ENCODE measurements at regions not wholly inside any gene's neighbourhood (a gene's known extent, or its start where the extent isn't known, plus 50 kb on each side); places are given as distances from the start of the nearest gene placed in this dataset.

DNA sequence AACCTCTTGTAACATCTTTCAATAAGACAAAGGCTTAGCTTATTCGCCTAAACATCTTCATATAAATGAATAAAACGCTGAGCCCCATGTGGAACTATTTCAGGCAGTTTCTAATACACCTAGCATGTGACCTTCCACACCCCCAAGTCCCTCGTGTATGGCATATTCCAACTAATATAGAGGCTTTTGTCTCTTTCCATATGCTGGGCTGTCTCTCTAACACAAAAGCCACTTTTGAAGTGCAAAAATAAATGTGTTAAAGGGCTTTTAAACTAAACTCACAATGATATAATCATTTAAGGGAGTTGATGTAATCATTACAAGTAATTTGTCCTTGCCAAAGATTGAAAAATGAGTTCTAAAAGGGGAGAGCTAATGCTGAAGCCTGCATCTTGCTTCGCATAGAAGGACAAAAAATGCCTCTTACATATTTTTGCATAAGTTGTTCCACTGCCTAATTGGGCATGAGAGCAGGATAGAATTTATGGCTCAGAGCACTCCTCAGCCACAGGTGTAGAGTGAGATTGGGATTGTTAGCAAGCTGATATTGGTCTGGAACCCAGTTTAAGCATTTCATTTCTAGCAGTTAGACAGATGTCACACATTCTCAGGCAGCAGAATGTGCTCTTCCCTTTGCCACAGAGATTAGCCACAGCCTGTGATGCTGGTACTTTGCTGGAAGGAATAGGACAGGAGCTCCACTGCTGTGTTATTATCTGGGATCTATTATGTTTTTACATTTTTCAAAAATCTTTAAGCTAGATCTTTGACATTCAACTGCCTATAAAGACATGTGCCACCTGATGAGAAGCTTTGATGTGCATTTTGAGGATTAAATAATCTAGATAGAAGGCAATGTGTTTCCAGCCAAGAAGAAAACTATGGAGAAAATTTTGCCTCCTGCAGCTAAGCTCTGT lies 1044.4 kb downstream of the ADGRL2 start:
- DNase-seq: no peak

DNA sequence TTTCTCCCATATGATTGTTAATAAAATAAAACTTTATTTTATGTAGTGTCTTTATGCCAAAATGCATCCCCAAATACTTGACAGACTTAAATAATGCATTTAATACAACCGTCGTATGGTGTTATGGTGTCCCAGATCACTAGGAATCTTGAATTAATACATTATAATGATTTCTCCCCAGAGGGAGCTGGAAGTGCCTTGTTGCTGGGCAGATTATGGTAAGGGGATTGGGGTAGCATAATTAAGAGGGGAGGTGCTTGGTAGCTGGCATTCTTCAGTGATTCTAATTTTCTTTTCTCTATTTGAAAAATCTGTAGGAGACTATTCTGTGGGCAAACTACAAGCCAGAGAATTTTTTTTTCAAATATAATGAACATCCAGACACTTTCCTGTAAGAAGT lies 1043.7 kb downstream of the ADGRL2 start:
- DNase-seq: no peak

- DNase-seq: no peak
Measured at GRCh38 chr1:82843876-82844275, 1043.1 kb downstream of the ADGRL2 start.

GRCh38 chr1:82840192-82840591 lies 1039.5 kb downstream of the ADGRL2 start:
- DNase-seq: no peak

DNA sequence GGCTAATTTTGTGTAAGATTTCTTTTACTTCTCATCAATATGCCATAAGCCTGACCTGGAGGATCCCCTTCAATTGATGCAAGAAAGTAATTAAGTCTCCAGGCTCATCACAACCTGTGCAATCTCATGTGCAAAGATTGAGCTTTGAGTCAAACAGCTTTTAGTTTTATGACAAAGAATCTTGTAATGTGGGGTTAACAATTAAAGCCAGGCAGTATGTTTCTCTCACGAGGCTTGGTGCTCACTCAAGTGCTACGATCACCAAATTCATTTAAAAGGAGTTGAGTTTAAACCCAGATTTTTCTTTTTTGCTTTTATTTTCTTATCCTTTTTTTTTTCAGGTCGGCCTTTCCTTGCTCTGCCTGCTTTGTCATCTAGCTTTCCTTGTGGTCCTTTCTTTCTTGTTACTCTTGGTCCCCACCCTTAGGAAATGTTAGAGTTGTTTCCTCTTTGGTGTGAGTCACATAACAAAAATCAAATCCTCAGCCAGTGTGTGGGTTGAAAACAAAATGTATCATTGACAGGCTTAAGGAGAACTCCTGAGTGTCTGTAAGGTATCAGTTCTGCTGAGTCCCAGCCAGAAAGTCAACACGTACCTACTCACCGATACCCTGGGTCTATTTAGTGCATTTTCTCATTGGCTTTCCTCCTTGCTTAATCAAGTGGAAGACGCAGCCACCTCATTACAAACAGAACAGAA lies 1037.2 kb downstream of the ADGRL2 start:
- no peak for DNase-seq

DNA sequence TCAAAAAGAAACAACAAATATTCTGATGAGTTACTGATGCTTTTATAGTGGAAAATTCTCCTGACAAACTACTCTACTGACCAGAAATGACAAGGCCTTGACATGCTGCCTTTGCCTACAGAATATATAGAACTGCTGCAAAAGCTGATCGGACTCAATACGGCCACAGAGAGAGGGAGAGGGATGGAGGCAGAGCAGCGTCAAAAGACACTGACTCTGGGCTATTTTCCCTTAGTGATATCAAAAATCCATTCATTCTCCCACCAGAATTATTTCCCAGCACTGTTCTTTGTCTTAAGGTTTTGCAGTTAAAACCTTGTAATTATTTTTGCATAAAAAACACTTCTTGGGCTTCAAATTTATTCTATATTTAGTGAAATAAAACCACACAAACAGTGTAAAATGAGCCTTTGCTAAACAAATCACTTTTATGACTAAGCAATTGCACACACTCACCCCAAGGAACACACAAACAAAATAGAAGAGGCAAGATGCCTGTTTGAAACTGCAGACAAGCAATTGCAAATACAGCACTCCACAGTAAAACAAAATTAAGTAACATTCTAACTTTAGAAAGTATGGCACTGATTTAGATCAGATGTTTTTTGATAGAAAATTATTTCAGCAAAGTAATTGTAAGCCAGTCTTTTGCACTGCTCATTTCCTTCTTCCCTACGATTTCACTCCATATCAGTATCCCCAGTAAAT lies 1036.4 kb downstream of the ADGRL2 start:
- DNase-seq: no peak

DNA sequence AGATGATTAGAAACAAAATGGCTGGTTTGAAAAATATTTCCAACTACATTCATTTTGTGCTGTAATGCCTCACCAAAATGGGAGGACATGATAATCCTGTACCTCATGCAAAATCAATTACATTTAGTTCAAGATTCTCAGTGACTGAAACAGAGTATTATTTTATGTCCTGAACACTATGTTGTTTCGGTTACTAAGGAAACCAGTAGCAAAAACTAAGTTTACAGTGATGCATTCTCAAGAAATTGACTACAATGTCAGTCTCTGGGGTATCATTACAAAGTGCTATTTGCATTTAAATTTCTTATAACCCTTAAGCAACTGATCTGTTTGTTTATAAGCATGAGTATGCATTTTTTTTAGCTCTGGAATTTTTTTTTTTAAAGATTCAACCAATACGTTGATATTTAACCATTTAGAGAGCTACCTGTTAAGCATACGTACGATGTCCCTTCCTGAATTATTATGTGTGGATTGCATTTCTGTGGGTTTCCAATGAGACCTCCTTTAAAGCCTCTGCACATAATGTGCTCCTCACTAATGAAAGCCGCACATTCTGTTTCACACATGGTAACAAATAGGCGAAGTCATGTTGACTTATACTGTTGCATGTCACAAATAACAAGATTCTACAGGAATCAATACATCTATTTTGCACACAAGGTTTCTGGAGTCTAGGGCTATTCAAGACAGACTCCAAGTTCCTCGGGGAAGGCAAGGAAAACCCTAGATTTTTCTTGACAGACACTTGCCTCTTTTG lies 1035.7 kb downstream of the ADGRL2 start:
- no peak for DNase-seq

DNA sequence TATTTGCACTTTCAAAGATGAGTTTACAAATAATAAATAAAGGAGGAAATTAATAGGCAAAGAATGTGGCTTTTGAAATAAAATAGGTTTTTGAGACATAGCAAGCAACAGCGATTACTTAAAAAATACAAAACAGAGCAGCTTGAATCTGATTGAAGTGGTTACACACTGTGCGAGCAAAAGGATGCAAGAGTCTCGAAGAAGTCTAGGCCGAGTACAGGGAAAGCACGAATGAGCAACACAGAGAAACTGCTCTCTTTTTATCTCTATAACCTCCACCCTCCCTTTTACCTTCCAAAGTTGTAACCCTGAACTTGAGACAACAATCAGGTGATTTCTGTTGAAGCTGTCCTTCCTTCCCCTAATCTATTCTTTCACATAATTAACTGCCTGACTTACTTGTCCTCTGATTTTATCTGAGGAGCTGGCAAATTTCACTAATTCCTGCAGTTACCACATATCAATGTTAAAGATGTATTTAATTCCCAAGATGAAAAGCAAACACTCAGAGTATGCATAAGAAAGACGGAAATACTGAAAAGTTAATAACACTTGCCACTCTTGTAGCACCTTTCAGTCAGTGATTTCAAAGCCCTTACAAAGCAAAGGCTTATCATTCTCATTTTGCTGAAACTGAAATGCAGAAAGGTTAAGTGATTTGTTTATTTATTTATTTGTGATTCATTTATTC lies 1030.1 kb downstream of the ADGRL2 start:
- DNase-seq: no peak

DNA sequence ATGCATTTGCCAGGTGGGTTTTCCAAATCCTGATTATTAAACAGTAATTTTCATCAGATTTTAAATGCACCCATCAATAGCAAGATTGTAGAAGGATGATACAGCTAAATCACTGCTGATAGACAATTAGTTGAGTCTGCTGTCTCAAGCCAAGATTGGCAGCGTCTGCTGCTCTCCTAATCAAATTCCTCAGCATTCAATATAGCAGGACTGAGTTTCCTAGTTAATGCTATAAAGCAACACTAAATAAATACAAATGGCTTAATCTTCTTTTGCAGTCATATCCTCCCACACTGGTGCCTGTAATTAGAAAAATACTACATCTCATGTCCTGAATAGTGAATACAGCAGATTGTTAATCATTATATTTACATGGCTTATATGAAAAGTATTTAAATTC lies 1028.8 kb downstream of the ADGRL2 start:
- DNase-seq: no peak

GRCh38 chr1:82823876-82824275 lies 1023.1 kb downstream of the ADGRL2 start:
- DNase-seq: no peak

GRCh38 chr1:82820816-82821215 lies 1020.1 kb downstream of the ADGRL2 start:
- no peak for DNase-seq

DNA sequence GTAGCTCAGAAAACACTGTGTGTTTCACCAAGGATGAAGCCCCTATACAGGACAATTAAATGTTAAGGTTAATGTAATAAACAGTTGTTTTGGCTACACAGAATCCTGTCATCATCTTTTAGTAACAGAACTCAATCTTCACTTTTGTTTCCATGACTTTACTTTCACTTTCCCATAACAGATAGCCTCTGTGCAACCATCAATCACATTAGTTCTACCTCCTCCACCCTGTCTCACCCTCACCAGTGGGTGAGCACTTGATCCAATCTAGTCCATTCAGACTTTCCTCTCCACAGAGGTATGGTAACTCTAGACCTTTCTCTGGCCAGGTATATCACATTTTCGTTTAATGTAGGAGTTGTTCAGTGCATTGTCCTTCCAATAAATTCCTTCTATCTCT lies 1018.5 kb downstream of the ADGRL2 start:
- DNase-seq: no peak

DNA sequence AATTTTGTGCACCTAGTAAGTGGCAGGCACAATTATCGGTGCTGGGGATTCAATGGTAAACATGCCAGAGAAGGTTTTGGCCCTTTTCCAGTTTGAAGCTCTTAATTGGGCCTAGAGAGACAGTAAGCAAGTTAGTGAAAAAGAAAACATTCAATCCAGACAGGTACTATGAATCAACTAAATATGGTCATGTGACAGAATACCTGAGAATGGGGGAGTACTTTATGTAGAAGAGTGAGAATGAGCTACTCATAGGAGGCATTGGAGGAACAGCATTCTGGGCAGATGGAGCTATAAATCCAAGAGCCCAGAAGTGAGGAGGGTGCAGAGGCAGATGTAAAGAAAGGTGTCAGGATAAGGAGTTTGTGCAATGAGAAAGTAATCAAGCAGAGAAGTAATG lies 1017.9 kb downstream of the ADGRL2 start:
- DNase-seq: no peak

GRCh38 chr1:82813386-82813785 lies 1012.7 kb downstream of the ADGRL2 start:
- no peak for DNase-seq

- no peak for DNase-seq
Measured at GRCh38 chr1:82810601-82811000, 1009.9 kb downstream of the ADGRL2 start.

DNA sequence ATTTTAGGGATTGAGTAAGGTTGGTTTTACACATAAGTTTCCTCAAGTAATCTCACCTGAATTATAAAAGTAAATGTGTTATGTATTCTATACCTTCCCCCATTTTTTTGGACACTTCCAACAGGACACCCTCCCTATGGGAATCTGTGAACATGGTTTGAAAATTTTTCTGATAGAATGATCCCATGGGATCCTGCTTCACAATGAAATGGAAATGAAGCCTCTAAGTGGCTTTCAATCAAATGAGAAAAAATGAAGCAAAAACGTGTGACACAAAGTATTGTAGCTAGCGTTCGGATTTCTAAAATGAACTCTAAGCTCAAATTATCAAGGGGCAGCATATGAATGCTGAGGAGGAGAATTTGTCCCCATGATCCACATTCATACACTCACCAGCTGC lies 1006.8 kb downstream of the ADGRL2 start:
- no peak for DNase-seq

DNA sequence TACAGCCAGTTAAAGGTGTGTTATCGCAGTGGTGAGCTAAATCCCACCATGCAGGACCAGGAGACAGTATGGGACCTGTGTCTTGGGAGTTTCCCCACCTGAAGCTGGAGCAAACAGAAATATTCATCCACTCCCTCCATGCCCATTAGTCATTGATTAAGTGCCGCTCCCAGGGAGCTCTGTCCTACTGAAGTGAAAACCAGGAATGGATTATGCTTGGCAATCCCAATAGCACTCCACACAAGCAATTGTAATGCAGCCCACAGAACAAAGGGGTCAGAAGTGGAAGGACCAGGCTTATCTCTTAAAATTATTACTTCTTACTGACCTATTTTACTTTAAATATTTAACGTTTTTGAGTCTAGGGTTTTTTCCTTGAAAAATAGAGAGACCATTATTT lies 1005.4 kb downstream of the ADGRL2 start:
- no peak for DNase-seq

GRCh38 chr1:82801176-82801575 lies 1000.4 kb downstream of the ADGRL2 start:
- no peak for DNase-seq

GRCh38 chr1:82800721-82801120 lies 1000.0 kb downstream of the ADGRL2 start:
- no peak for DNase-seq

DNA sequence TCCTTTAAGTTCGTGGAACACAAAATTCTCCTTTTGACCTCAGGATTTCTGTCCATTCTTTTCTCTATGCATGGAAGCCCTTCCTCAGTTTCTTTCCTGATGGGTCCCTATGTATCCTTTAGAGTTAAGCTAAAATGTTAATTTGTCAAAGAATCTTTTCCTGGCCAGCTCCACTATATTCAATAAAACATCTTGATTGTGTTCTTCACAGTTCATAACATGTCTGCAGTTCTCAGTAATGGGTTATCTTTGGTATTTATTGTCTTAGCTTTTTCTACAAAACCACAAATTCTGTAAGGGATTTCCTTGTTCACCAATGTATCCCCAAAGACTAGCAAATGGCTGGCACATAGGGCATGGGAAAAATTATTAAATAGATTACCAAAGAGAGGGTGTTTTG lies 998.5 kb downstream of the ADGRL2 start:
- DNase-seq: no peak

GRCh38 chr1:82795508-82796149 lies 994.9 kb downstream of the ADGRL2 start:
- DNase-seq: no peak

GRCh38 chr1:82792151-82792550 lies 991.4 kb downstream of the ADGRL2 start:
- DNase-seq: no peak

Measured in NCI-H524 treated with DMSO at 0.1 percent for 48 hours (cell line).